Peyer's patch (tissue), 4 donors: ENCODE measurements at regions not wholly inside any gene's neighbourhood (a gene's known extent, or its start where the extent isn't known, plus 50 kb on each side); places are given as distances from the start of the nearest gene placed in this dataset.

Experiments used
- CTCF ChIP-seq, 6 experiments: fragments of 450-650 bp in 4 of 6; fragments of 200-600 bp in 2 of 6; sonication (generic) in 1 of 6; IDR thresholded peaks; one replicate each; pipeline ENCODE4 v1.5.1; 2017 to 2019; ENCODE audit warnings: antibody characterized with exemption in 6 of 6, mild to moderate bottlenecking in 3 of 6, moderate library complexity in 1 of 6
- POLR2A ChIP-seq, 2 donors: fragments of 450-650 bp; IDR thresholded peaks; one replicate each; pipeline ENCODE4 v1.5.1; 2017; ENCODE audit warnings: antibody characterized with exemption in 2 of 2, mild to moderate bottlenecking in 2 of 2, moderate library complexity in 2 of 2

GRCh38 chr4:52160859-52161258 lies 109.8 kb downstream of the SPATA18 start:
- no peak for TF ChIP-seq CTCF (IDR thresholded peaks at IDR 0.05)
- no peak for TF ChIP-seq POLR2A (IDR thresholded peaks at IDR 0.05)
